WERI-Rb-1 (cell line): ENCODE measurements at regions not wholly inside any gene's neighbourhood (a gene's known extent, or its start where the extent isn't known, plus 50 kb on each side); places are given as distances from the start of the nearest gene placed in this dataset.

ENCODE experiments used
- DNase-seq: peaks from one replicate; pipeline ENCODE4 v3.0.0-alpha.2; 2020
- H3K27ac ChIP-seq: fragments of 250-450 bp; sonication (Bioruptor Pico); 2 replicates; pipeline ENCODE4 v1.5.1; 2020; ENCODE audit warnings: mild to moderate bottlenecking, moderate library complexity
- H3K27me3 ChIP-seq: fragments of 250-450 bp; sonication (Bioruptor Pico); 2 replicates; pipeline ENCODE4 v1.5.1; 2021; ENCODE audit warnings: mild to moderate bottlenecking, low read depth, moderate library complexity; ENCODE audit not compliant: insufficient read depth, severe bottlenecking
- H3K36me3 ChIP-seq: fragments of 250-450 bp; sonication (Bioruptor Pico); 2 replicates; pipeline ENCODE4 v1.5.1; 2020; ENCODE audit warnings: mild to moderate bottlenecking, moderate library complexity
- H3K4me3 ChIP-seq: 2 replicates; pipeline ENCODE4 v1.5.1; 2011; ENCODE audit warnings: low read depth, mild to moderate bottlenecking, control low read depth, low read length
- H3K9me3 ChIP-seq: fragments of 250-450 bp; sonication (Bioruptor Pico); 2 replicates; pipeline ENCODE4 v1.5.1; 2021; ENCODE audit warnings: mild to moderate bottlenecking, moderate library complexity; ENCODE audit not compliant: severe bottlenecking
- CTCF ChIP-seq: IDR thresholded peaks from 2 replicates; pipeline ENCODE4 v1.5.1; 2011; ENCODE audit warnings: low read depth, mild to moderate bottlenecking, control low read depth, inconsistent platforms, low read length

GRCh38 chr7:104963378-104963990, 50.5 kb upstream of the KMT2E start:
- peaks cover 5% of the 10 kb centered on the region for H3K9me3 ChIP-seq

GRCh38 chr7:104963991-104964385, 50.0 kb upstream of the KMT2E start:
- no peaks in the 10 kb centered on the region for H3K36me3 ChIP-seq
- H3K27me3 ChIP-seq = no peaks in the 10 kb centered on the region
- no peak overlapping the region for H3K4me3 ChIP-seq
- DNase-seq = no peak
- H3K9me3 ChIP-seq = peaks cover 5% of the 10 kb centered on the region
- no peak overlapping the region for H3K27ac ChIP-seq
- no peak for TF ChIP-seq CTCF

More at GRCh38 chr7:104963378-104963990, 50.5 kb upstream of the KMT2E start:
- Histone ChIP-seq H3K27me3 (no peaks in the 10 kb centered on the region), H3K4me3 (no peak overlapping the region), H3K27ac (no peak overlapping the region), H3K36me3 (no peaks in the 10 kb centered on the region)
- no peak for DNase-seq
- no peak for TF ChIP-seq CTCF
